ENCODE measurements at regions not wholly inside any gene's neighbourhood (a gene's known extent, or its start where the extent isn't known, plus 50 kb on each side); places are given as distances from the start of the nearest gene placed in this dataset.

GRCh38 chr3:82087958-82088357 lies 326.5 kb upstream of the GBE1 start:
- ChIA-PET POLR2A (ENCODE audit: low non-redundant PET) (no interaction called here), CTCF (no interaction called here)
- TF ChIP-seq, protein P1, sequence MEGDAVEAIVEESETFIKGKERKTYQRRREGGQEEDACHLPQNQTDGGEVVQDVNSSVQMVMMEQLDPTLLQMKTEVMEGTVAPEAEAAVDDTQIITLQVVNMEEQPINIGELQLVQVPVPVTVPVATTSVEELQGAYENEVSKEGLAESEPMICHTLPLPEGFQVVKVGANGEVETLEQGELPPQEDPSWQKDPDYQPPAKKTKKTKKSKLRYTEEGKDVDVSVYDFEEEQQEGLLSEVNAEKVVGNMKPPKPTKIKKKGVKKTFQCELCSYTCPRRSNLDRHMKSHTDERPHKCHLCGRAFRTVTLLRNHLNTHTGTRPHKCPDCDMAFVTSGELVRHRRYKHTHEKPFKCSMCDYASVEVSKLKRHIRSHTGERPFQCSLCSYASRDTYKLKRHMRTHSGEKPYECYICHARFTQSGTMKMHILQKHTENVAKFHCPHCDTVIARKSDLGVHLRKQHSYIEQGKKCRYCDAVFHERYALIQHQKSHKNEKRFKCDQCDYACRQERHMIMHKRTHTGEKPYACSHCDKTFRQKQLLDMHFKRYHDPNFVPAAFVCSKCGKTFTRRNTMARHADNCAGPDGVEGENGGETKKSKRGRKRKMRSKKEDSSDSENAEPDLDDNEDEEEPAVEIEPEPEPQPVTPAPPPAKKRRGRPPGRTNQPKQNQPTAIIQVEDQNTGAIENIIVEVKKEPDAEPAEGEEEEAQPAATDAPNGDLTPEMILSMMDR (conservative IDR thresholded peaks at IDR 0.05; ENCODE audit: low read depth) = no peak
- peak; percentile 54 for DNase-seq (ENCODE audit: low spot score)
- no peak overlapping the region for H3K27ac ChIP-seq

DNA sequence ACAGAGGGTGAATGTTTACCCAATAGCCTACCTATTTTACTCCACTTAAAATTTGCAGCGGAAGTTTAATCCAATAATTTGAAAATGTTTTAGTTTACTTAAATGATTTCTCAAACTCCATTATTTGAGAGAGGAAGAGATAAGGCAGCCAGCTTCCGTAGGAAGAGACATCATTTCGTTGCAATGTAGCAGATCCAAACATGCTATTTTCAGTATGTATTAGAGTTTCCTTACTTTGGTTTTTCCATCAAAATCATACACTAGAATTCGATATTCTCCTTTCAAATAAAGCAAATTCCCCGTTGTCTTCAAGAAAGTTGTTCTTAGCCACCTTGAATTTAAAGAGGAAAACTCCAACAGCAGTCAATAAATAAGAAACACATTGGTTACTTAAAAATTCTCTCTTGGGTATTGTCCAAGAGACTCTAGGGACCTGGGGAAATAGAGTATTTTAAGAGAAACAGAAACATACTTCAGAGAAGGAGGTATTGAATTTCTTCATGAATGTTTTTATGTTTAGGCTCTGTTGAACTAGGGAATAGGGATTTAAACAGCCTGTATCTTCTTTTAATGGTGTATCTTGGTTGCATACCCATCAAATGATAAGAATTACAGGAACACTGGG lies 324.5 kb upstream of the GBE1 start:
- H3K27ac ChIP-seq = no peak overlapping the region
- no peak for DNase-seq (ENCODE audit: low spot score)
- TF ChIP-seq, protein P1 (conservative IDR thresholded peaks at IDR 0.05; ENCODE audit: low read depth) = no peak
- ChIA-PET CTCF (no interaction called here), POLR2A (ENCODE audit: low non-redundant PET) (no interaction called here)

- ChIA-PET CTCF (no interaction called here), POLR2A (ENCODE audit: low non-redundant PET) (no interaction called here)
- DNase-seq (ENCODE audit: low spot score) = no peak
- no peak overlapping the region for H3K27ac ChIP-seq
- TF ChIP-seq, protein P1 (conservative IDR thresholded peaks at IDR 0.05; ENCODE audit: low read depth) = no peak
Observed at GRCh38 chr3:82085356-82085755, 323.9 kb upstream of the GBE1 start.

GRCh38 chr3:82084824-82085223 lies 323.4 kb upstream of the GBE1 start:
- ChIA-PET CTCF (no interaction called here), POLR2A (ENCODE audit: low non-redundant PET) (no interaction called here)
- no peak overlapping the region for H3K27ac ChIP-seq
- DNase-seq (ENCODE audit: low spot score) = no peak
- TF ChIP-seq, protein P1 (conservative IDR thresholded peaks at IDR 0.05; ENCODE audit: low read depth) = no peak

GRCh38 chr3:82082796-82083195 lies 321.4 kb upstream of the GBE1 start:
- TF ChIP-seq, protein P1 (conservative IDR thresholded peaks at IDR 0.05; ENCODE audit: low read depth) = no peak
- DNase-seq (ENCODE audit: low spot score) = no peak
- POLR2A ChIA-PET (ENCODE audit: low non-redundant PET) = no interaction called here
- H3K27ac ChIP-seq = no peak overlapping the region
- CTCF ChIA-PET = no interaction called here

- DNase-seq (ENCODE audit: low spot score) = no peak
- ChIA-PET POLR2A (ENCODE audit: low non-redundant PET) (no interaction called here), CTCF (no interaction called here)
- H3K27ac ChIP-seq = no peak overlapping the region
- TF ChIP-seq, protein P1 (conservative IDR thresholded peaks at IDR 0.05; ENCODE audit: low read depth) = no peak
Observed at GRCh38 chr3:82081351-82081750, 319.9 kb upstream of the GBE1 start.

- no peak for DNase-seq (ENCODE audit: low spot score)
- TF ChIP-seq, protein P1 (conservative IDR thresholded peaks at IDR 0.05; ENCODE audit: low read depth) = no peak
- CTCF ChIA-PET = no interaction called here
- no peak overlapping the region for H3K27ac ChIP-seq
- POLR2A ChIA-PET (ENCODE audit: low non-redundant PET) = no interaction called here
Observed at GRCh38 chr3:82080792-82081191, 319.3 kb upstream of the GBE1 start.

Data from RWPE1 (cell line).